HL-60 (cell line): ENCODE measurements at regions not wholly inside any gene's neighbourhood (a gene's known extent, or its start where the extent isn't known, plus 50 kb on each side); places are given as distances from the start of the nearest gene placed in this dataset.

Source experiments
- DNase-seq, 2 experiments: peaks; one replicate each; pipeline ENCODE4 v3.0.0-alpha.2; 2010 to 2020; ENCODE audit warnings: low read depth in 1 of 2, low spot score in 1 of 2
- H3K27ac ChIP-seq: fragments of 250-450 bp; sonication (Bioruptor Pico); replicated peaks from 2 replicates; pipeline ENCODE4 v1.5.1; 2020; ENCODE audit warnings: mild to moderate bottlenecking, moderate library complexity
- H3K27me3 ChIP-seq: fragments of 250-450 bp; sonication (Bioruptor Pico); 2 replicates; pipeline ENCODE4 v1.5.1; 2021; ENCODE audit warnings: mild to moderate bottlenecking, moderate library complexity; ENCODE audit not compliant: insufficient read depth, poor library complexity, severe bottlenecking
- H3K4me3 ChIP-seq: replicated peaks from 2 replicates; pipeline ENCODE4 v1.5.1; 2011; ENCODE audit warnings: mild to moderate bottlenecking, control low read depth, low read length; ENCODE audit not compliant: insufficient read depth
- GABPA ChIP-seq: IDR thresholded peaks from 2 replicates; pipeline ENCODE4 v1.6.1; 2012; ENCODE audit warnings: low read depth
- POLR2AphosphoS5 ChIP-seq: IDR thresholded peaks from 2 replicates; pipeline ENCODE4 v1.6.1; 2012; ENCODE audit warnings: low read depth
- REST ChIP-seq: IDR thresholded peaks from 2 replicates; pipeline ENCODE4 v1.6.1; 2012; ENCODE audit warnings: low read depth; ENCODE audit not compliant: insufficient replicate concordance
- SPI1 ChIP-seq: IDR thresholded peaks from 2 replicates; pipeline ENCODE4 v1.6.1; 2012; ENCODE audit warnings: low read depth, mild to moderate bottlenecking, borderline replicate concordance
- TF ChIP-seq, protein P1 (sequence below): IDR thresholded peaks from one replicate; pipeline ENCODE4 v1.5.1; 2011; ENCODE audit warnings: low read length, control low read depth, inconsistent platforms; ENCODE audit not compliant: insufficient read depth

GRCh38 chr1:109821831-109822745 lies 58.4 kb upstream of the EPS8L3 start:
- Histone ChIP-seq H3K27ac (peak overlapping the region; percentile 44), H3K4me3 (no peak overlapping the region), H3K27me3 (no peaks in the 10 kb centered on the region)
- TF ChIP-seq REST (no peak), GABPA (no peak), POLR2AphosphoS5 (no peak), SPI1 (no peak)
- TF ChIP-seq, protein P1, sequence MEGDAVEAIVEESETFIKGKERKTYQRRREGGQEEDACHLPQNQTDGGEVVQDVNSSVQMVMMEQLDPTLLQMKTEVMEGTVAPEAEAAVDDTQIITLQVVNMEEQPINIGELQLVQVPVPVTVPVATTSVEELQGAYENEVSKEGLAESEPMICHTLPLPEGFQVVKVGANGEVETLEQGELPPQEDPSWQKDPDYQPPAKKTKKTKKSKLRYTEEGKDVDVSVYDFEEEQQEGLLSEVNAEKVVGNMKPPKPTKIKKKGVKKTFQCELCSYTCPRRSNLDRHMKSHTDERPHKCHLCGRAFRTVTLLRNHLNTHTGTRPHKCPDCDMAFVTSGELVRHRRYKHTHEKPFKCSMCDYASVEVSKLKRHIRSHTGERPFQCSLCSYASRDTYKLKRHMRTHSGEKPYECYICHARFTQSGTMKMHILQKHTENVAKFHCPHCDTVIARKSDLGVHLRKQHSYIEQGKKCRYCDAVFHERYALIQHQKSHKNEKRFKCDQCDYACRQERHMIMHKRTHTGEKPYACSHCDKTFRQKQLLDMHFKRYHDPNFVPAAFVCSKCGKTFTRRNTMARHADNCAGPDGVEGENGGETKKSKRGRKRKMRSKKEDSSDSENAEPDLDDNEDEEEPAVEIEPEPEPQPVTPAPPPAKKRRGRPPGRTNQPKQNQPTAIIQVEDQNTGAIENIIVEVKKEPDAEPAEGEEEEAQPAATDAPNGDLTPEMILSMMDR: no peak
- peak in 1 of 2 experiments; percentile 44 for DNase-seq

GRCh38 chr1:109821221-109821669 lies 57.5 kb upstream of the EPS8L3 start:
- DNase-seq: peak; percentile 89 to 90
- H3K27me3 ChIP-seq: no peaks in the 10 kb centered on the region
- TF ChIP-seq, protein P1: no peak
- no peak for TF ChIP-seq GABPA
- no peak for TF ChIP-seq POLR2AphosphoS5
- TF ChIP-seq REST: no peak
- no peak for TF ChIP-seq SPI1
- H3K4me3 ChIP-seq: no peak overlapping the region
- H3K27ac ChIP-seq: peak overlapping the region; percentile 44

DNA sequence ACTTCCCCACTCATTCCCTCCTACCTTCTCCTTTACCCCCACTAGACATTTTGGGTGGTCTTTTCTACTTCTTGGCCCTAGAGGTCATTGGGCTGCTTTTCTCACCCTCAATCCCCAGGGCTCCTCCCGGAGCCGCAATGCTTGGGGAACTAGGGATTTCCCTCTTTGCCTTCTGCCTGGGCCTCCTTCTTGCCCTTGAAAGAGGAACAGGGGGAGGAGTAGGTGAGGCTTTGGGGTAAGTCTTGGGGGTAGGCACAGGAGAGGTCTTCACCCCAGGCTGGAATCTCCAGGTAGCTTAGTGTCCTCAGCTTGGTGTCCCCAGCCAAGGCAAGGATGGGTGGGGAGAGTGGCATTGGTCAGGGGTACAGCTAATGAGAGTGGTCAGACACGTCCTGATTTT lies 56.2 kb upstream of the EPS8L3 start:
- Histone ChIP-seq H3K4me3 (no peak overlapping the region), H3K27ac (peak overlapping the region; percentile 10), H3K27me3 (no peaks in the 10 kb centered on the region)
- DNase-seq: no peak
- peak; percentile 75 for TF ChIP-seq SPI1
- TF ChIP-seq, protein P1: no peak
